ENCODE measurements at regions not wholly inside any gene's neighbourhood (a gene's known extent, or its start where the extent isn't known, plus 50 kb on each side); places are given as distances from the start of the nearest gene placed in this dataset.

GRCh38 chr1:79822053-79822452, 815.5 kb upstream of the ADGRL4 start:
- H3K9ac ChIP-seq (ENCODE audit: low read depth, low read length): no peak overlapping the region
- no peaks in the 10 kb centered on the region for H3K27me3 ChIP-seq (ENCODE audit: control insufficient read depth, insufficient read depth, low read length)
- H3K36me3 ChIP-seq (ENCODE audit: control insufficient read depth, insufficient read depth, low read length): no peaks in the 10 kb centered on the region
- no peak overlapping the region for H3K27ac ChIP-seq (ENCODE audit: low read depth, low read length)
- H3K9me3 ChIP-seq (ENCODE audit: control insufficient read depth, insufficient read depth, low read length): no peaks in the 10 kb centered on the region
- no peak overlapping the region for H3K4me3 ChIP-seq (ENCODE audit: low read depth, low read length)
- no peaks in the 10 kb centered on the region for H3K4me1 ChIP-seq (ENCODE audit: control insufficient read depth, insufficient read depth, low read length)

- Histone ChIP-seq H3K4me1 (ENCODE audit: control insufficient read depth, insufficient read depth, low read length) (no peaks in the 10 kb centered on the region), H3K27ac (ENCODE audit: low read depth, low read length) (no peak overlapping the region), H3K9me3 (ENCODE audit: control insufficient read depth, insufficient read depth, low read length) (no peaks in the 10 kb centered on the region), H3K27me3 (ENCODE audit: control insufficient read depth, insufficient read depth, low read length) (no peaks in the 10 kb centered on the region), H3K9ac (ENCODE audit: low read depth, low read length) (no peak overlapping the region), H3K36me3 (ENCODE audit: control insufficient read depth, insufficient read depth, low read length) (no peaks in the 10 kb centered on the region), H3K4me3 (ENCODE audit: low read depth, low read length) (no peak overlapping the region)
Observed at GRCh38 chr1:79819140-79819539, 812.6 kb upstream of the ADGRL4 start.

- Histone ChIP-seq H3K9me3 (ENCODE audit: control insufficient read depth, insufficient read depth, low read length) (no peaks in the 10 kb centered on the region), H3K9ac (ENCODE audit: low read depth, low read length) (no peak overlapping the region), H3K27me3 (ENCODE audit: control insufficient read depth, insufficient read depth, low read length) (no peaks in the 10 kb centered on the region), H3K4me3 (ENCODE audit: low read depth, low read length) (no peak overlapping the region), H3K4me1 (ENCODE audit: control insufficient read depth, insufficient read depth, low read length) (no peaks in the 10 kb centered on the region), H3K36me3 (ENCODE audit: control insufficient read depth, insufficient read depth, low read length) (no peaks in the 10 kb centered on the region), H3K27ac (ENCODE audit: low read depth, low read length) (no peak overlapping the region)
Observed at GRCh38 chr1:79817031-79817560, 810.6 kb upstream of the ADGRL4 start.

GRCh38 chr1:79815115-79815514, 808.6 kb upstream of the ADGRL4 start:
- Histone ChIP-seq H3K27me3 (ENCODE audit: control insufficient read depth, insufficient read depth, low read length) (no peaks in the 10 kb centered on the region), H3K4me1 (ENCODE audit: control insufficient read depth, insufficient read depth, low read length) (no peaks in the 10 kb centered on the region), H3K9ac (ENCODE audit: low read depth, low read length) (no peak overlapping the region), H3K9me3 (ENCODE audit: control insufficient read depth, insufficient read depth, low read length) (no peaks in the 10 kb centered on the region), H3K4me3 (ENCODE audit: low read depth, low read length) (no peak overlapping the region), H3K36me3 (ENCODE audit: control insufficient read depth, insufficient read depth, low read length) (no peaks in the 10 kb centered on the region), H3K27ac (ENCODE audit: low read depth, low read length) (no peak overlapping the region)

- H3K27ac ChIP-seq (ENCODE audit: low read depth, low read length): no peak overlapping the region
- no peaks in the 10 kb centered on the region for H3K9me3 ChIP-seq (ENCODE audit: control insufficient read depth, insufficient read depth, low read length)
- H3K4me3 ChIP-seq (ENCODE audit: low read depth, low read length): no peak overlapping the region
- H3K9ac ChIP-seq (ENCODE audit: low read depth, low read length): no peak overlapping the region
- H3K36me3 ChIP-seq (ENCODE audit: control insufficient read depth, insufficient read depth, low read length): no peaks in the 10 kb centered on the region
- no peaks in the 10 kb centered on the region for H3K27me3 ChIP-seq (ENCODE audit: control insufficient read depth, insufficient read depth, low read length)
- H3K4me1 ChIP-seq (ENCODE audit: control insufficient read depth, insufficient read depth, low read length): no peaks in the 10 kb centered on the region
Observed at GRCh38 chr1:79811173-79811572, 804.6 kb upstream of the ADGRL4 start.

GRCh38 chr1:79808816-79809475, 802.4 kb upstream of the ADGRL4 start:
- Histone ChIP-seq H3K9ac (ENCODE audit: low read depth, low read length) (no peak overlapping the region), H3K27me3 (ENCODE audit: control insufficient read depth, insufficient read depth, low read length) (no peaks in the 10 kb centered on the region), H3K4me3 (ENCODE audit: low read depth, low read length) (no peak overlapping the region), H3K36me3 (ENCODE audit: control insufficient read depth, insufficient read depth, low read length) (no peaks in the 10 kb centered on the region), H3K4me1 (ENCODE audit: control insufficient read depth, insufficient read depth, low read length) (no peaks in the 10 kb centered on the region), H3K9me3 (ENCODE audit: control insufficient read depth, insufficient read depth, low read length) (no peaks in the 10 kb centered on the region), H3K27ac (ENCODE audit: low read depth, low read length) (no peak overlapping the region)

GRCh38 chr1:79807816-79808215, 801.3 kb upstream of the ADGRL4 start:
- Histone ChIP-seq H3K9ac (ENCODE audit: low read depth, low read length) (no peak overlapping the region), H3K27me3 (ENCODE audit: control insufficient read depth, insufficient read depth, low read length) (no peaks in the 10 kb centered on the region), H3K4me3 (ENCODE audit: low read depth, low read length) (no peak overlapping the region), H3K9me3 (ENCODE audit: control insufficient read depth, insufficient read depth, low read length) (no peaks in the 10 kb centered on the region), H3K4me1 (ENCODE audit: control insufficient read depth, insufficient read depth, low read length) (no peaks in the 10 kb centered on the region), H3K27ac (ENCODE audit: low read depth, low read length) (no peak overlapping the region), H3K36me3 (ENCODE audit: control insufficient read depth, insufficient read depth, low read length) (no peaks in the 10 kb centered on the region)

- H3K9me3 ChIP-seq (ENCODE audit: control insufficient read depth, insufficient read depth, low read length): no peaks in the 10 kb centered on the region
- no peaks in the 10 kb centered on the region for H3K27me3 ChIP-seq (ENCODE audit: control insufficient read depth, insufficient read depth, low read length)
- H3K36me3 ChIP-seq (ENCODE audit: control insufficient read depth, insufficient read depth, low read length): no peaks in the 10 kb centered on the region
- no peak overlapping the region for H3K4me3 ChIP-seq (ENCODE audit: low read depth, low read length)
- H3K9ac ChIP-seq (ENCODE audit: low read depth, low read length): no peak overlapping the region
- H3K4me1 ChIP-seq (ENCODE audit: control insufficient read depth, insufficient read depth, low read length): no peaks in the 10 kb centered on the region
- no peak overlapping the region for H3K27ac ChIP-seq (ENCODE audit: low read depth, low read length)
Observed at GRCh38 chr1:79797487-79797886, 791.0 kb upstream of the ADGRL4 start.

- H3K9me3 ChIP-seq (ENCODE audit: control insufficient read depth, insufficient read depth, low read length): no peaks in the 10 kb centered on the region
- H3K4me1 ChIP-seq (ENCODE audit: control insufficient read depth, insufficient read depth, low read length): no peaks in the 10 kb centered on the region
- no peaks in the 10 kb centered on the region for H3K36me3 ChIP-seq (ENCODE audit: control insufficient read depth, insufficient read depth, low read length)
- H3K27me3 ChIP-seq (ENCODE audit: control insufficient read depth, insufficient read depth, low read length): no peaks in the 10 kb centered on the region
- H3K27ac ChIP-seq (ENCODE audit: low read depth, low read length): no peak overlapping the region
- no peak overlapping the region for H3K9ac ChIP-seq (ENCODE audit: low read depth, low read length)
- no peak overlapping the region for H3K4me3 ChIP-seq (ENCODE audit: low read depth, low read length)
Observed at GRCh38 chr1:79796434-79796833, 789.9 kb upstream of the ADGRL4 start.

- Histone ChIP-seq H3K9me3 (ENCODE audit: control insufficient read depth, insufficient read depth, low read length) (no peaks in the 10 kb centered on the region), H3K4me1 (ENCODE audit: control insufficient read depth, insufficient read depth, low read length) (no peaks in the 10 kb centered on the region), H3K27me3 (ENCODE audit: control insufficient read depth, insufficient read depth, low read length) (no peaks in the 10 kb centered on the region), H3K36me3 (ENCODE audit: control insufficient read depth, insufficient read depth, low read length) (no peaks in the 10 kb centered on the region), H3K9ac (ENCODE audit: low read depth, low read length) (no peak overlapping the region), H3K27ac (ENCODE audit: low read depth, low read length) (no peak overlapping the region), H3K4me3 (ENCODE audit: low read depth, low read length) (no peak overlapping the region)
Observed at GRCh38 chr1:79792219-79792930, 785.8 kb upstream of the ADGRL4 start.

- Histone ChIP-seq H3K9me3 (ENCODE audit: control insufficient read depth, insufficient read depth, low read length) (no peaks in the 10 kb centered on the region), H3K27me3 (ENCODE audit: control insufficient read depth, insufficient read depth, low read length) (no peaks in the 10 kb centered on the region), H3K36me3 (ENCODE audit: control insufficient read depth, insufficient read depth, low read length) (no peaks in the 10 kb centered on the region), H3K27ac (ENCODE audit: low read depth, low read length) (no peak overlapping the region), H3K4me1 (ENCODE audit: control insufficient read depth, insufficient read depth, low read length) (no peaks in the 10 kb centered on the region), H3K9ac (ENCODE audit: low read depth, low read length) (no peak overlapping the region), H3K4me3 (ENCODE audit: low read depth, low read length) (no peak overlapping the region)
Observed at GRCh38 chr1:79791488-79792218, 785.1 kb upstream of the ADGRL4 start.

All from HUES48 (cell line).